Stimulated activated naive CD4-positive, alpha-beta T cell treated with Interleukin-2 at 50 U/mL for 16 hours (primary cell): ENCODE measurements at regions not wholly inside any gene's neighbourhood (a gene's known extent, or its start where the extent isn't known, plus 50 kb on each side); places are given as distances from the start of the nearest gene placed in this dataset.
"Not testable (repeated sequence)": the region's sequence is repeated elsewhere in the genome, so short reads cannot be mapped to it uniquely, and the experiment has no call there.

ENCODE experiments used
- DNase-seq: peaks from one replicate; lab custom pipeline; 2025; lab: John Stamatoyannopoulos, UW

DNA sequence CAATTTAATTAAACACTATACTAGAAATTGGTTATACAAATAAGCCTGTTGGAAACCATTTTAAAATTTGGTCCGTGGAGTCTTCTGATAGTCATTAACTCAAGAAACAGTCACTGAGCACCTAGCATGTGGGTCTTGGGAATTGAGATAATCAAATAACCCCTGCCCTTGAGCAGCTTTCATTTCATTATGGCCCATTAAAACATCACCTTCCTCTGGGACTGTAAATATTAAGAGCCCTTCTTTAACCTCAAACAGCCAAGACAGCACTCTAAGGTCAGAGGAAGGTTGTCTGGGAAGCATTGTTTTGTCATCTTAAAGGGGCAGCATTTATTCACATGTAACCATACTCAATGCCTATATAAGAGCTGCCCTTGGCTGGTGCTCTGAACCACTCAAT is 610.3 kb upstream of the USP24 start:
- no peak for DNase-seq

GRCh38 chr1:55824251-55824640 is 609.1 kb upstream of the USP24 start:
- DNase-seq = no peak

GRCh38 chr1:55823541-55824250 is 608.5 kb upstream of the USP24 start:
- DNase-seq = no peak

DNA sequence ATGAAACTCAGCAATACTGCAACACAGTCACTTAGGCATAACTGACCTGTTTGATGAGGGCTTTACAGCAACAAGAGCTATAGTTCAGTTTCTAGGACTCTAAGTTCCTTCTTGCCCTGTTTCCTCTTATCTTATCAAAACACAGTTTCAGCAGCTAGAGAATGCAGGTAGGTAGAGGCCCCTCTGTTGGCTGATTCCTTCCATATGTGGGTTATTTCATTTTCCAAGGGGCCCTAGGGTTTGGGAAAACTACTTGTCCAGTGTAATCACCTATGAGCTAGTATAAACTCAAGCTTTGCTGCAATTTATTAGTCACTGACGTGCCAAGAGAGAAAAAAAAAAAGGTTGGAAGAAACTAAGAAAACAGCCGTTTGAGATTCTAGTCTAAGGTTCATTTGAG is 607.7 kb upstream of the USP24 start:
- DNase-seq = no peak

- DNase-seq = no peak
Observed at GRCh38 chr1:55821234-55821633, 606.1 kb upstream of the USP24 start.

- DNase-seq = no peak
Observed at GRCh38 chr1:55820501-55820900, 605.3 kb upstream of the USP24 start.

- no peak for DNase-seq
Observed at GRCh38 chr1:55819011-55819410, 603.8 kb upstream of the USP24 start.

GRCh38 chr1:55816456-55817426 is 601.6 kb upstream of the USP24 start:
- no peak for DNase-seq

DNA sequence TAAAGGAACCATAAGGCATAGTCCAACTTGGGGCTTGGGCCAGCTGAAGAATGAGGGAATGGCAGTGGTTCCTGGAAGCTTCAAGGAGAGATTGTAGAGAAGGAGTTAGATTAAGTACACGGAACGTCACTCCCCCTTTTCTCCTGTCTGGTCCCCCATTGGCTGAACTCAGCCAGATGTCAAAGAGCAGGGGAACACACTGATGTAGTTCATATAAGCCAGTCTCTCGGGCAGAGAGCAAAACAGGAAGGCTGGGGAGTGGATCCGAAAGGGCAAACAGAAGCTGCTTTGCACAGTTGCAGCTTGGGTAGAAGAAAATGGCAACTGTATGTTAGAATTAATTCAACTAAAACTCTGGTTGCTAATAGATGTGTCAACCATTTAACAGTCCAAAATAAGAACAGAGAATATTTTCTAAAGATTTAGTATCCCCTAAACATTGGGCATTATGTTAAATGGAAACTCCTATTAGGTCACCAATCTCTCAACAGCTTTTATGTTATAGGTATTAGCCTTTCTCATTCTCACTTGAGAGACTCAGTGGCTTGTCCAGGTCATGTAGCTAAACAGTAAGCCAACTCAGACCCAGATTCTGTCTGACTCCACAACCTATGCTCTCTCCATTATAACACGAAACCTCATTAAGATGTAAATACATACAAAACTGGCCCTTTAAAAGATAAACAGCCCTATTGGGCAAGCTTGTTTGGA is 600.7 kb upstream of the USP24 start:
- DNase-seq = no peak

GRCh38 chr1:55814967-55815366 is 599.8 kb upstream of the USP24 start:
- DNase-seq = no peak

GRCh38 chr1:55813618-55814017 is 598.5 kb upstream of the USP24 start:
- DNase-seq = no peak

DNA sequence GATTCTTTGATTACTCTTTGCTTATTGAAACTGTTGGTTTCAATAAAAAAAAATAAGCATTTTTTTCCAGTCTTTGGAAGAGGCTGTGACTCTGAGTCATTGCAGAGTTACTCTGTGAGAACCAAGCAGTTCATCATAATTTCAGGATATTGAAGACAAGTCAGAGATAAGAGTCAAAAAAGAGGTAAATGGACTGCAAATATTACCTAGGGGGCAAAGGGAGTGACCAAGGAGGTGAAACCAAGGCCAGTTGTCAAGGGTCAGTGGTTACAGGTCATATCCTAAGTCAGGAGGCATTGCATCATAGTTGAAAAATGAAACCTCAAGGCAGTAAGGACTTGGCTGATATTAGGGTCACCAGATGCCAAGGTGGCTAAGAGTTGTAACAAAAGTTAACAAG is 597.1 kb upstream of the USP24 start:
- no peak for DNase-seq

GRCh38 chr1:55808263-55808662 is 593.1 kb upstream of the USP24 start:
- no peak for DNase-seq

DNA sequence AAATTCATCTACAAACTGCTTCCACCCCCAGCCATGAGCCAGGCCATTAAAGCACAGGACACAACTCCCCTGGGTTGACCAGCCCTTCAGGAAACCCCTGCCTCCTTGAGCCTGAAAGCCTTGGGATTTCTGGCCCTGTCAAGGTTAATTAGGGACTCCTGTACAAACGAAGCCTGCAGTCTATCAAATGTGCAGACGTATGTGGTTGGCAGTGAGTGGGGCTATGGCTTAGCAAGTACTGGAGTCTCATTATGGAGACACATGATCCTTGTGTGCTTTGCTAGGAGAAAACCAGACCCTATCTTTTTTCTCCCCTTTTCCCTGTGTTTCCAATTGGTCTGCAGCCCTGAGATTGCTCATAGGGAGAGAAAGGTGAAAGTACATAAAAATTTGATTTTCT is 588.3 kb upstream of the USP24 start:
- DNase-seq = no peak

DNA sequence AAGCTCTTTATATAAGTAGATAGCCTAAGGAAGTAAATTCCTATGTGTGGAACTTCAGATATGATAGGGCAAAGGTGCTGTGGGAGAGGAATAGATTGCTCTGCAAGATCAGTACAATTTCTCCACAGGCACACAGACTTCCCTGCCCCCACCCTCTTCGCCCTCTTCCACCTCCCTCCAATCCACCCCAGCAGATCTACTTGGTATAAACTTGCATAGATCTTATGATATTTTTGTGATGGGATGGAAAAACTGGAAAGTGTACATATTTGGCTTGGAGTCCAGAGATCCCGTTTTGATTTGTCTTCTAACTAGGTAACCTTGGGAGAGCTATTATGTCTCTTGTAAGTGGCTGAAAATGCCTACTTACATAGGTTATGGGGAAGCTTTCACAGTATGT is 586.3 kb upstream of the USP24 start:
- no peak for DNase-seq

GRCh38 chr1:55800503-55800902 is 585.3 kb upstream of the USP24 start:
- no peak for DNase-seq

DNA sequence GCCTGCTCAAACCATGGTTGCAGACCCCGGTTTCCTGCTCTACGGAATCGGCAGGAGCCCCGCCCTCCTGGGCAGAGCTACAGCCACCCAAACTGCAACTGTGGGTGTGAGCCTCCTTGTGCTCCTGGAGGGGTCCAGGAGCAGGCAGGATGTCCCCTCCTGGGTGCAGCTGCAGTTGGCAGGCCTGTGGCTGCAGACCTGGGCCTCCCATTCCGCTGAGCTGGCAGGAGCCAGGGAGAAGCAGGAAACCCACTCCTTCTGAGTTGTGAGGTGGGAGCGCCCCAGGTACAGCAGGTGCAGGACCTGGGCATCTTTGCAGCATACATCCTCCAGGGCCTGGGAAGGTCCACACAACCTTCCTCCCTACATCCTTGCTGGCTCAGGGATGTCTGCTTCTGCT is 578.7 kb upstream of the USP24 start:
- DNase-seq = no peak

- DNase-seq = no peak
Observed at GRCh38 chr1:55792870-55793269, 577.7 kb upstream of the USP24 start.

GRCh38 chr1:55789466-55789865 is 574.3 kb upstream of the USP24 start:
- no peak for DNase-seq

DNA sequence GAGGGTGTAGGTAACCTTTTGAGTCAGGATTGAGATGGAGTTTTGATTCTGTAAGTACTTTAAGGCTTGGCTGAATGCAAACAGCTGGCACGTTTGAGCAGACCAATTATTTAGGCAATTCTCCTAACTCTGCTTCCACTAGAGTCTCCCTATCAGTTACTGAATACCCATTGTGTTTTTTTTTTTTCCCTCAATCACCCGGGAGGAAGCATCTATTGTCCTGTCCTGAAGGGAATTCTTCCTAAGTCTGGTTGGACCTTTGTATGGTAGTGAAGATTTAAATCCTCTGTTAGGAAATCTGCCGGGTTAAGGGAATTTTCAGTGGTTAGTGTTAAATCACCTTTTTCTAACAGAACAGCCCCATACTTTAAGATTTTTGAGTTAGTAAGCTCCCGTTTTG is 571.2 kb upstream of the USP24 start:
- no peak for DNase-seq

GRCh38 chr1:55784941-55785450 is 569.8 kb upstream of the USP24 start:
- DNase-seq = not testable (repeated sequence)

DNA sequence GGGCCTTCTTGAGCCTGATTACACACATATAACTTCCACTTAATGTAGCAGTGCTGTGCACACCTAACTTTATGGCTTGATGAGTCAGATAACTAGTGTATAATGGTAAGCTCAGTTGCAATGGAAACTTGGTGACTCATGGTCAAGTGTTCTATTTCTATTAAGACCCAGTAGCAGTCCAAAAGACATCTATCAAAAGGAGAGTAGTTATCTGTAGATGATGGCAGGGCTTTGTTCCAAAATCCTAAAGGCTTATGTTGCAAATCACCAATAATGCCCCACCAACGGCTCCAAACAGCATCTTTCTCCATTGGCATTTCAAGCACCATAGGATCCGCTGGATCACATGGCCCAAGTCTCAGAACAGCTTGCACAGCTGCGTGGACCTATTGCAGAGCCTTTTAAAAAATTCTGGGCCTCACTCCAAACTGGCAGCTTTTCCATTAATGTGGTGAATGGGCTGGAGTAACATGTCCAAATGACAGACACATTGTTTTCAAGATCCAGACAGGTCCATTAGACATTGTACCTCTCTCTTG is 566.8 kb upstream of the USP24 start:
- no peak for DNase-seq
